Kidney epithelial cell (primary cell): ENCODE measurements at regions not wholly inside any gene's neighbourhood (a gene's known extent, or its start where the extent isn't known, plus 50 kb on each side); places are given as distances from the start of the nearest gene placed in this dataset.
A peak's percentile ranks its signal among the peaks of the same experiment; 100 is the strongest.

ENCODE experiments used
- DNase-seq: peaks from one replicate; pipeline ENCODE4 v3.0.0-alpha.2; 2010; ENCODE audit warnings: low read depth
- H3K27me3 ChIP-seq: 2 replicates; pipeline ENCODE4 v1.6.0; 2011; ENCODE audit warnings: low read length; ENCODE audit not compliant: control insufficient read depth, insufficient read depth
- H3K36me3 ChIP-seq: 2 replicates; pipeline ENCODE4 v1.5.1; 2011; ENCODE audit warnings: low read length; ENCODE audit not compliant: control insufficient read depth, insufficient read depth
- H3K4me3 ChIP-seq: 2 replicates; pipeline ENCODE4 v1.5.1; 2011; ENCODE audit warnings: low read depth, mild to moderate bottlenecking, control low read depth, low read length
- TF ChIP-seq, protein P1 (sequence below): IDR thresholded peaks from 2 replicates; pipeline ENCODE4 v1.5.1; 2011; ENCODE audit warnings: mild to moderate bottlenecking, moderate library complexity, low read length, control low read depth, inconsistent platforms; ENCODE audit not compliant: insufficient read depth, poor library complexity, severe bottlenecking

DNA sequence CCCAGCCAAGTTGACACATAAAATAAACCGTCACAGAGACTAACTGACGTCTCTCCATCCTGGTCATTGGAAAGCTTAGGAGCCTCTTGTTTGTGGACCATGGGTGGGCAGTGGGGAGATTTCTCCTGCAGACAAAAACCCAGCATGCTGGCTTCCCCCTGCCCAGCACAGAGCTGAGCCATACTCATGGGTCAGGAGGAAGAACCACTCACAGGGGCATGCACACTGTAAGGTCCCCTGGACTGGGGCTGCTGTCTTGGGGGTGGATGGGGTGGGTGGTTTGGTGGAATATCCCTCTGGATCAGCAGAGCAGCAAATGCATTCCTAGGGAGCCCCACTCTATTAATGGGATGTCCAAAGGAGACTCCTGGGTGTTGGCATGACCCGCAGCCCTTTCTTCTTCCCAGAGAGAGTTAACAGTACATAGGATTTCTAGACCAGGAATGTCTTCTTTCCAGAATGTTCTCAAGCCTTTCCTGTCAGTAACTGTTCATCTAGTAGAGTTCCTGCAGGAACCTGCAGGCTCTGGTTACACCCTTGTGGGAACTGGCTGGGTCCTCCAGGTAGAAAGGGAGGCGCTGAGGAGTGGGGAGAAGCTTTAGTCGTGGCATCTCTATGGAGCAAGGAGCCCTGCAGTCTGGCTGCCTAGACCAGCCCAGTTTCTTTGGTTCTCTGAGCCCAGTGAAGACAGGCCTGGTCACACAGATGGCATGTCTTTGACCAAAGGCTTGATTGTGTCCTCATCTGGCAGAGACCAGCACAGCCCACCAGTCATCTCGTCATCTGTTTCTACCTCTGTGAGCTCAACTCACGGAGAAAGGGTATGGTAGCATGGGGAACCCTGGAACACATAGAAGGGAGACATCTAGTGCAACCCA is 73.4 kb upstream of the PRR23C start:
- Histone ChIP-seq H3K36me3 (no peaks in the 10 kb centered on the region), H3K4me3 (no peak overlapping the region), H3K27me3 (no peaks in the 10 kb centered on the region)
- TF ChIP-seq, protein P1, sequence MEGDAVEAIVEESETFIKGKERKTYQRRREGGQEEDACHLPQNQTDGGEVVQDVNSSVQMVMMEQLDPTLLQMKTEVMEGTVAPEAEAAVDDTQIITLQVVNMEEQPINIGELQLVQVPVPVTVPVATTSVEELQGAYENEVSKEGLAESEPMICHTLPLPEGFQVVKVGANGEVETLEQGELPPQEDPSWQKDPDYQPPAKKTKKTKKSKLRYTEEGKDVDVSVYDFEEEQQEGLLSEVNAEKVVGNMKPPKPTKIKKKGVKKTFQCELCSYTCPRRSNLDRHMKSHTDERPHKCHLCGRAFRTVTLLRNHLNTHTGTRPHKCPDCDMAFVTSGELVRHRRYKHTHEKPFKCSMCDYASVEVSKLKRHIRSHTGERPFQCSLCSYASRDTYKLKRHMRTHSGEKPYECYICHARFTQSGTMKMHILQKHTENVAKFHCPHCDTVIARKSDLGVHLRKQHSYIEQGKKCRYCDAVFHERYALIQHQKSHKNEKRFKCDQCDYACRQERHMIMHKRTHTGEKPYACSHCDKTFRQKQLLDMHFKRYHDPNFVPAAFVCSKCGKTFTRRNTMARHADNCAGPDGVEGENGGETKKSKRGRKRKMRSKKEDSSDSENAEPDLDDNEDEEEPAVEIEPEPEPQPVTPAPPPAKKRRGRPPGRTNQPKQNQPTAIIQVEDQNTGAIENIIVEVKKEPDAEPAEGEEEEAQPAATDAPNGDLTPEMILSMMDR: no peak
- DNase-seq: no peak

DNA sequence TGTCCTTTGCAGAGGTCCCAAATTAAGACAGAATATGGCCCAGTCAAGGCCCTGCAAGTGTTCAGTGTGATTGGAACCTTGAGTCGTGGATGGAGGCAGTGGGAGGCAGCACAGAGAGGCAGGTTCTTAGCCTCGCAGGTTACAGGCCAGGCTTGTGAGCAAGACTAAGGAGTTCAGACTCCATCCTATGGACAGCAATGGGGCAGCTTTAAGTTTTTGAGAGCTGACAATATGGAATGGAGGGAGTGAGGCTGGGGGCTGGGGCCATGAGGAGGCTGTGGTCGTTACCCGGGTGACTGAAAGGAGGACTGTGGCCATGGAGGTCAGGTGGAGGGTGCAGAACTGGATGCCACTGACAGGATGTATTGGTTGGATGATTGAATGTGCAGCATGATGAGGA is 74.1 kb upstream of the PRR23C start:
- no peak for DNase-seq
- no peaks in the 10 kb centered on the region for H3K36me3 ChIP-seq
- TF ChIP-seq, protein P1: no peak
- H3K4me3 ChIP-seq: no peak overlapping the region
- H3K27me3 ChIP-seq: no peaks in the 10 kb centered on the region

DNA sequence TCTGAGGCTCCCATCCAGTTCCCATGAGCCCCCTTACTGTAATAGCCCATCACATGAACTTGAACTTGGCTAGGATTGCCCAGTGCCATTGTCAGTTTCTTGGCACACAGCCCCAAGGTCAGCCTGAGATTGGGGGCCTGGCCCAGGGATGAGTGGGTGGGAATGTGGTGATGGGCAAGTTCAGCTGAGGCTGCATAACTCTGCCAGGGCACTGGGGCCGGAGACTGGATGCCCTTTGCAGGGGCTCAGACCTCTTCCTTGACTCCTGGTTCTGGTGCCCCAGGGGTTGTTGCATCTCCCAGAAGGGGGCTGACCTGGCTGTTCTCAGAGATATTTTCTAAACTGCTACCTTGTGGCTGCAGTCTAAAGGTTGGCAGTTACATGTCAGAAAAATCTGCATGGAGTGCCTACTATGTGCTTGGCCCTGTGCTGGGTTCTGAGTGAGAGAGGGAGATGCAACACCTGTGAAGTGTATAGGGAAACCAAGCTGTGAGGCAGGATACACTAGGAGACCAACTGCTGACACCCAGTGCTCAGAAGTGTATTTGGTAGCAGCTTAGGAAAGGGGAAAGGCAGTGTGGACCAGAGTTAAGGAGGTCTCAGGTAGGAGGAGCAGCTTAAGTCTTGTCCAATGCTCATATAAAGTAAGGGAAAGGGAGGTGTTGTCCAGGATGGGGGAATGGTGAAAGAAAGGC is 74.8 kb upstream of the PRR23C start:
- DNase-seq: no peak

DNA sequence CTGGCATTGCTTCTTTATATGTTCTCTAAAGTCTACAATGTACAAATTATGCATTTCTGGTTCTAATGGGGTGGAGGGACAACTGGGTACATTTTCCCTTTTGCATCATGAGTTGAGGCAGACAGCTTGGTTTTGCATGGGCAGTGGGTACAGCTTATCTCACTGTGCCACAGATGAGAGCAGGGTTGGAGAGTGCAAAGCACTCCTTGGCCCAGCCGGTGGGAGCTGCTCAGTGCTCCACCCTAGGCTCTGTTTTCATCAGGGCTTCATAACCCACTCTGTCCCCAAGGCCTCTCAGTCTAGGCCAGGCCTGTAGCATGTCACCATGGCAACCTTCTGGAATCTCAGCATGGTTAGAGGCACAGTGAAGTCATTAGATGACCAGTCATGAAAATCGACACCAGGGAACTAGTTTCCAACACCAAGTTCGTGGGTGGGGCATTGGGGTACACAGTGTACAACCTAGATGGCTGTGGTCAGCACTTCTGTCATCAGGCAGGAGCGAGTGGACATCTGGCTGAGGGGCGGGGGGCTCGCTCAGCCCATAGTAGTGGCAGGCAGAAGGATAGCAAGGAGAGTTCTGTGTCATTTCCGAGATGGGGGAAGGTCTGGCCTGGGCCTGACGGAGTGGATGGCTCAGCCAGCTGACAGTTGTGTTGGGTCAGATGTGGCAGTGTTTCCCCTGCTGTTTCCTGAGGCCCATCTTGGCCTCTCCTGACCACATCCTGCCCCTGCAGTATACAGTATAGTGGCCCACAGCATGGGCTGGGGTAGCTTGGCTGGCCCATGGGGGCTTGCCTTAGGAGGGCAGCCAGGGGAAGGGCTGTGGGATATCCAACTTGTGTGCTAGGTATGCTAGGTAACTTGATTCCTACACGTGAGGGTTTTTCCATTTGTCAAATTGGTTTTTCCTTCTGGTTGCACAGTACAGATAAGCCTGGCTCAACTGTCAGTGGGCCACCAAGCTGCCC is 75.7 kb upstream of the PRR23C start:
- no peaks in the 10 kb centered on the region for H3K27me3 ChIP-seq
- TF ChIP-seq, protein P1: no peak

More for the DNA sequence above, 74.8 kb upstream of the PRR23C start:
- Histone ChIP-seq H3K4me3 (no peak overlapping the region), H3K27me3 (no peaks in the 10 kb centered on the region), H3K36me3 (no peaks in the 10 kb centered on the region)
- TF ChIP-seq, protein P1: no peak

DNA sequence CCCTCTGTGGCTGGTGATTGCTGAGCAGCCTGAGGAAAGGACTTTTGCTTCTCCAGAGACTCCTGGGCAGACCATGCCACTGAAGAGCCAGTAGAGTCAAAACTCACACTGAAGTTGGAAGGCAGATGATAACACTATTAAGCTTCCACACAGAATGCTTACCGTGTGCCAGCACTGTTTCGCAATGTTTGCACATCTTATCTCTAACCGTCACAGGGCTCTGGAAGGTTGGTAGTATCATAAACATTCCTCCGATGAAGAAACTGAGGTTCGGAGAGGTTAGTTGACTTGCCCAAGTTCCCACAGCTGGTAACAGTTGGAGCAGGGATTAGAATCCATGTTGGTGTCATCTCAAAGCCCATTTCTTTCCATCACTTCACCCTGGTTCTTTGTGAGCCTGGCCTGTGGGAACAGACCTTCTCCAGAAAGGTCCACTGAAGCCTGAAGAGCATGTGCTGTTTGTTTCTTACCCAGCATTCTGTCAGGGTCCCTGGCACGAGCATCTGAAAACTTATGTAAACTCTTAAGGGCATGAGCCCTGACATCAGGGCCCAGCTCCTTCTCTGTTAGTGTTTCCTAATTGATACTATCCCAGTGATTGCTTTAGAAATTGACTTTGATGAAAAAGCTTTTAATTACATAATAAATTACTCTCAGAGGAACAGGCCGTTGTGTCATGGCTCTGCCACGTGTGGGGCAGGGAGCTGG is 77.0 kb upstream of the PRR23C start:
- TF ChIP-seq, protein P1: no peak
- Histone ChIP-seq H3K4me3 (no peak overlapping the region), H3K27me3 (no peaks in the 10 kb centered on the region), H3K36me3 (no peaks in the 10 kb centered on the region)
- no peak for DNase-seq

More for the DNA sequence above, 75.7 kb upstream of the PRR23C start:
- DNase-seq: peak; percentile 67
- Histone ChIP-seq H3K4me3 (no peak overlapping the region), H3K36me3 (no peaks in the 10 kb centered on the region)
